ENCODE measurements at regions not wholly inside any gene's neighbourhood (a gene's known extent, or its start where the extent isn't known, plus 50 kb on each side); places are given as distances from the start of the nearest gene placed in this dataset.
"Not testable (repeated sequence)": the region's sequence is repeated elsewhere in the genome, so short reads cannot be mapped to it uniquely, and the experiment has no call there.

DNA sequence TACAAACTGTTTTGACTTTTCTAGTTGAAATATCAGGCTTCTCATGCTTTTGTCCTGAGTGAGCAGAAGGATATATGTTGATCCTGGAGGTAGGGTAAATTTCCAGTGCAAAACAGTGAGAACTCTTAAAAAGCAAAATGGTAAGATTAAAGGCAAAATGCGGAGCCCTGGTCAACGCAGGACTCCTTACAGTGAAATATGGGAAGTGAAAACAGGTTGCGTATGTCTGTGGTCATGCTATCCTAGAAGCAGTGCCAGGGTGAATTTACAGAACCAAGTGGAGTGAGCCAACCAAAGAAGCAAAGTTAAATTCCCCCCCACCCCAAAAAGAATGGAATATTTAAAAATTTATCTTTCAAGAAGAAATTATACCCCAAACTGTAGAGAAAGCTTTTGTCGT lies 256.4 kb downstream of the NR2F2 start:
- DNase-seq, result no peak

DNA sequence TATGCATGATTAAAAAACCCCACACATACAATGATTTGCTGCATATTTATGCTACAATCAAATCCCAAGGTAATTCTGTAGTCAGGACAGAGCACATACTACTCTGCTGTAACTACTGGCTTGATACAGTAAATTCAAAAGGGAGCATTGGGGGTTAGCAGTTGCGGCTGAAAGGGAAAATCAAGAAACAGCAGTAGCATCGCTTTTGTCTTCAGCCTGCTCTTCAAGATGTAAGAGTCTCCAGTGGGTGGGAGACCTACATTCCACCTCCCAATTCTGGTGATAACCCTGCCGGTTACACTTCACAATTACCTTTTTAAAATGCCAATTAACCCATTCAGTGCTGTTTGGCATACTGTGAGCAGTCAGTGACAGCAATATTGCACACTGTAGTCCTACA lies 259.4 kb downstream of the NR2F2 start:
- DNase-seq, result no peak

DNA sequence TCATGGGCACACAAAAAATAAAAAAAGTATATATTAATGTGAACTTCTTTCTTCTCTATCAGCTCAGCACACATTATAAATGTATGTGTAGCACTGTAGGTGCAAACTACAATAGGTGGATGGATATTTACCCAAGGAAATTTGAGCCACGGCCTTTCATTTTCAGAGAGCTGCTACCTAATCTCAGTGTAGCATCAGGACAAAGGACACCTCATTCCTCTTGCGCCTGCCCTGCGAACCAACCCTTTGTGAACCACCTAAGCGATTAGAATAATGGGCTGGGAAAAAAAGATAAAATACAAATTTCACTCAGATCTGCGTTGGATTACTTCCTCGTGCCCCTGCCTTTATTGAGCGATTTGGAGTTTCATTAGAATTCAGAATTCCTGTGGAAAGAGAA lies 263.2 kb downstream of the NR2F2 start:
- no peak for DNase-seq

GRCh38 chr15:96595951-96596350 lies 265.5 kb downstream of the NR2F2 start:
- DNase-seq, result no peak

DNA sequence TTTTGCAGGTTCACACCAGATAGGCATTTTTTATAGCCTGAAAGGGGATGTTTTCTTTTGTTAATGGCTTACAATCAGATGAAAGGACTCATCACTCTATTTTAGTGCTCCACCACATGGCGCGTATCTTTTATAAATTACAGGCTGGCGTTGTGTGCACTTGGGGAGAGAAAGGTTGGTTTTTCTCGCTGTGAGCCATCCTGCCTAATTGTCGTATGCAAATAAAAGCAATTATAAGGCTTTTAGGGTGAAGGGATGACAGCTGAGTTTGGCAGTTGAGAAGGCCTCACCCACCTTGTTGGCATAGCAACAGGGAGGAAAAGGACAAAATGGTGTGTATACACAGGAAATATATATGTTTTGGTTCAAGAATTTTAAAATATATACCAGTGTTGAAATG lies 268.0 kb downstream of the NR2F2 start:
- no peak for DNase-seq

GRCh38 chr15:96599268-96599667 lies 268.8 kb downstream of the NR2F2 start:
- DNase-seq, result no peak

GRCh38 chr15:96600350-96600749 lies 269.9 kb downstream of the NR2F2 start:
- DNase-seq, result no peak

- DNase-seq, result no peak
Observed at GRCh38 chr15:96606617-96607016, 276.1 kb downstream of the NR2F2 start.

- DNase-seq, result no peak
Observed at GRCh38 chr15:96610757-96611156, 280.3 kb downstream of the NR2F2 start.

DNA sequence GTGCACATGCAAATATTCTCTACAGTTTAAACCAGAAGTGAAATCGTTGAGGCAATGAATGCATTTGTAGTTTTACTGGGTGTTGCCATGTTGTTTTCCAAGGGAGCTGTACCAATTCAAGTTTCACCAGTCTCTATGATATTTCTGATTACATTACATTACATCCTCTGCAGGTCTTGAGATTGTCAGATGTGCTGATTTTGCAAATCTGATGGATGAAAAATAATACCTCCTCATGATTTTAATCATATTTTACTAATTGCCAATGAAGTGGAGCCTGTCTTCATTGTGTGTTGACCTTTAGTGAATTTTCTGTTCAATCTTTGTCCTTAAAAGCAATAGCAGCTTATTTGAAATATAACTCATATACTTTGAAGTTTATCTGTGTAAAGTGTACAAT lies 282.4 kb downstream of the NR2F2 start:
- DNase-seq, result no peak

GRCh38 chr15:96619174-96619573 lies 288.7 kb downstream of the NR2F2 start:
- DNase-seq, result no peak

DNA sequence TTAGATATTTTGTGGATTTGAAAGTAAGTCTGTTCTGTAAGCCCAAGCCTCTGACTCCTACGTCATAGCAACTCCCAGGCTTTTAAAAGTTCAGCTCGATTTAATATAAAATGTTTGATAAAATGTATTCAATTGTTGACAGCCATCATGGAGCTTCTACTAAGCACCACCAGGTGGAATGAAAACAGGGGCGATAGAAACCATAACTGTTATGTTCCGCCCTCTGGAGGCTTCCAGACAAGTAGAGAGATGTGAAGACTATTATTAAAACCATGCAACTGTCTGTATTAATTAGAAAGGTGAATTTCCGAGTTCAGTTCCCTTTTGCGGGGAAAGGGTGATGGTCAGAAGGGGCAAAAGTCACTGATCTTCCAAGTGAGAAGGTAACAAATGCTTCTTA lies 292.2 kb downstream of the NR2F2 start:
- DNase-seq, result no peak

GRCh38 chr15:96625256-96625655 lies 294.8 kb downstream of the NR2F2 start:
- no peak for DNase-seq

DNA sequence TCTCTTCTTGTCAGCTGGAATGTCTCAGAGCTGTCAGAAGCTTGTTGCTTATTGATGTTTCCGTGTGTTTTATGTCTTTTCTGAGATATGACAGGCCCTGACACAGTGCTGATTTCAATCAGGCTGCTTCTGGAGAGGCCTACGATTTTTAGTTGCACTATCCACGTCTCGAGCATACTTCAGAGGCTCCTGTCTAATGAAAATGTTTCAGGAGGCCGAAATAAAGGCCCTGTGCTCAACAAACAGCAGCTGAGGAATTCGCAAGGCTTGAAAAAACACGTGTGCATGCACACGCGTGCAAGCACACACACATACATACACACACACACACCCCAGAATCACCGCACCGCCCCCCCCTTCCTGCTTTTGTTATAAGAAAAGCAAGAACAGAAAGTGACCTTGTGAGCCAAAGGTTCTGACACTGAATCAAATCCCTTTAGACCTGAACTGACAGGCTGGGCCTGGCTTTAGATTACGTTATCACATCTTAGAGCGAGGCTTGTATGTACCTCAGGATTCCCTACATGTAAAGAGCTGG lies 296.6 kb downstream of the NR2F2 start:
- no peak for DNase-seq

- no peak for DNase-seq
Observed at GRCh38 chr15:96629511-96629910, 299.0 kb downstream of the NR2F2 start.

DNA sequence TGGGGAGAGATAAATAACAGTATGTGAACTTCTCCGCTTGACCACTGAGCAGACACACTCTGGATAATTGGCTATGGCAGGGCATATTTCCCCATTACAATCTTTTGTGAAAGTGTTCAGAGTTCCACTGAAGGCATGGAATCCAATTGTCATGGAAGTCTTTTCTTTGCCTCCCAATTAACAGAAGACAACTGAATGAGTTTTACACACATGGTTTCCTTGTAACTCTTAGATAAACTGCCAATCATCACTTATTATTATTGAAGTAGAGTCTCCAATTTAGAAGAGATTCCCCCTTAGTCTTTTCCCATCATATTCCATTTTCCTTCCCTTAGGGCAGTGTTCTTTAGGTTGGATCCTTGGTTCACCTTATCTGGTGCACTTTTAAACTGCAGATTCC lies 308.3 kb downstream of the NR2F2 start:
- DNase-seq, result no peak

DNA sequence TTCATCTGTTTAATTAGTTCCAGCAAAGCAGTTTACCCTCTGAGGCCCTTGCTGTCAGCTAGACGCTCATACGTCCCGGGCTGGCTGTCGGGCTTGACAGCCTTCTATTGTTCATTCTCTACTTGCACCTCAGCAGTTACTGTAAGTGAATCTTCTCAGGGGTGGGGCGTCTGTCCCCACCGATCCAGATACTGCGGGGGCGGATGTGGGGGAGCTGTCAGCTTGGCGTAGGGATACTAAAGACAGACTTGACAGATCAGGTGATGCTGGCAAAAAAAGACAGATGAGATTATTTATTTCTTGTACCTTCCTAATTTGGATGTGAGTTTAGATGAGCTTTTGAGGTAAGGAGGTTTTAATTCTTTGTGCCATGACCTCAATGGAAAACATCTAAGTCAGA lies 315.3 kb downstream of the NR2F2 start:
- DNase-seq, result no peak

- DNase-seq, result no peak
Observed at GRCh38 chr15:96648866-96649265, 318.4 kb downstream of the NR2F2 start.

GRCh38 chr15:96657096-96657495 lies 326.6 kb downstream of the NR2F2 start:
- no peak for DNase-seq

DNA sequence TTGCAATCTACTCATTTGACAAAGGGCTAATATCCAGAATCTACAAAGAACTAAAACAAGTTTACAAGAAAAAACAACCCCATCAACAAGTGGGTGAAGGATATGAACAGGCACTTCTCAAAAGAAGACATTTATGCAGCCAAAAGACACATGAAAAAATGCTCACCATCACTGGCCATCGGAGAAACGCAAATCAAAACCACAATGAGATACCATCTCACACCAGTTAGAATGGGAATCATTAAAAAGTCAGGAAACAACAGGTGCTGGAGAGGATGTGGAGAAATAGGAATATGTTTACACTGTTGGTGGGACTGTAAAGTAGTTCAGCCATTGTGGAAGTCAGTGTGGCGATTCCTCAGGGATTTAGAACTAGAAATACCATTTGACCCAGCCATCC lies 336.5 kb downstream of the NR2F2 start:
- not testable (repeated sequence) for DNase-seq

- DNase-seq, result no peak
Observed at GRCh38 chr15:96670389-96670788, 339.9 kb downstream of the NR2F2 start.

- no peak for DNase-seq
Observed at GRCh38 chr15:96672629-96673028, 342.1 kb downstream of the NR2F2 start.

DNA sequence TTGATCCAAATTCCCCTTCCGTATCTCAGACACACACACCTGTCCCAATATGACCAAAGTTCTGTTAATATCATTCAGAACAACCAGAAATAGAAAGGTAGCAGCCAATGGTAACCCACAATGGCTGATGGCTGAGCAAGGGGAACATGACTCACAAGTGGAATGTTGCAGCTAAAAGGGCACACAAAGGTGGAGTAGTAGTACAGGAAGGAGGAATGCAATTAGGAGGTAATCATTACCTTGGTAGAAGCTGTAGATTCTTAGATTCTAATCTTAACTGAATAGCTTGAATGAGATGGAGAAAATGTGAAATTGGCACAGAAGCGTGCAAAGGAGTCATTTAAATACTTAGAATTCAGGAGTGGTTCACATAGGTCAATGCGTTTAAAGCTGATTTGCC lies 347.9 kb downstream of the NR2F2 start:
- DNase-seq, result no peak

DNA sequence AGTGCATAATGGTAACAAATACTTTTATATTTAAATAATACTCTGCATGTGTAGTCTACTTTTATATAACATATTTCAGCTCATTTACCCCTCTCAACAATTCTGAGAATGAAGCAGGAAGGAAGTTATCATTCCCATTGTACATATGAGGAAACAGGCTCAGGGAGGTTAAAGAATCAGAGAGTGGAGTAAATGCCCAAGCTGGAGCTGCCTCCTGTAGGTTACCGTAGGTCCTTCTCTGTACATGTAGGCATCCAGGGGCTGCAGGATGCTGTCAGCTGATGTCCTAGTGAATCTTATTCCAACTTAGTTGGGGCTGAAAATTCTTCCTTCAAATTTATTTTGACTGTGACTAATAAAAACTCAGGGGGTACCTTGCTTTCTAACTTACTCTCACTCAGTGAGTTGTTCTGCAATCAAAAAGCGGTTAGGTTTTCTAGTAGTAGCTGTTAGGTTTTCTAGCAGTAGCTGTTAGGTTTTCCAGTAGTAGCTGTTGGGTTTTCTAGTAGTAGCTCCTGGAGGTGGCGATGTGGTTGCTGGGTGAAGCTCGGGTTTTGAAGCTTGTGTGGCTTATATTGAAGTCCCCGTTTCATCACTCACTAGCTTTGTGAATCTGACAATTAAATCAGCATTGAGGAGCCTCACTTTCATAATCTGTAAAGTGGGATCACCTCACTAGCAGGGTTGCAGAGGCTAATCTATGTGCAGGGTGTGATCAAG lies 357.0 kb downstream of the NR2F2 start:
- DNase-seq, result no peak

GRCh38 chr15:96690733-96691132 lies 360.2 kb downstream of the NR2F2 start:
- no peak for DNase-seq

All from activated gamma-delta T cell treated with Interleukin-2 at 50 U/mL for 16 hours (primary cell).